ENCODE measurements at regions not wholly inside any gene's neighbourhood (a gene's known extent, or its start where the extent isn't known, plus 50 kb on each side); places are given as distances from the start of the nearest gene placed in this dataset.

DNA sequence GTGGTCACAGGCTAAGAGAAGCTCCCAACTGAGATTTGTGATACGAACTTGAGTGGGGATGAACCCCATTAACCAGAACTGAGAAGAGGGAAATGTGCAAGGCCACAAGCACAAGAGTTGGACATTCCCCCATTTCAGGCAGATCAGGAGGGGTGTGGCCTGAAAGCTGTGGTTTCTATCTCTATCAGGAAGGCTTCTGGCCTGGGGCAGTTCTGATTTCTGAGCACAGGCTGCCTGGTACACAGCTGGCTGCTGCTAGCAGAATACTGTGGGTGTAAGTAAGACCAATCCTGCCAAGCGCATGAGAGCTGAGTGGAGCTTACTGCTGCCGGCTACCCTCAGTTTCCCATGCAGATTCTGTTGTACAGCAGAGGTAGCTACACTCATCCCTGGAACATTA is 484.6 kb downstream of the SATB2 start:
- H3K27ac Mint-ChIP-seq = no peak overlapping the region
- DNase-seq (no peak), ATAC-seq (replicated peaks) (no peak)
- H3K9me3 Mint-ChIP-seq = peaks cover 9 to 26% of the 10 kb centered on the region in 2 donors
- H3K4me3 Mint-ChIP-seq = no peak overlapping the region
- H3K27me3 Mint-ChIP-seq = no peaks in the 10 kb centered on the region
- no peaks in the 10 kb centered on the region for H3K36me3 Mint-ChIP-seq (ENCODE audit: insufficient read depth)
- no peaks in the 10 kb centered on the region for H3K4me1 Mint-ChIP-seq (ENCODE audit: low read depth in 2 of 2)

DNA sequence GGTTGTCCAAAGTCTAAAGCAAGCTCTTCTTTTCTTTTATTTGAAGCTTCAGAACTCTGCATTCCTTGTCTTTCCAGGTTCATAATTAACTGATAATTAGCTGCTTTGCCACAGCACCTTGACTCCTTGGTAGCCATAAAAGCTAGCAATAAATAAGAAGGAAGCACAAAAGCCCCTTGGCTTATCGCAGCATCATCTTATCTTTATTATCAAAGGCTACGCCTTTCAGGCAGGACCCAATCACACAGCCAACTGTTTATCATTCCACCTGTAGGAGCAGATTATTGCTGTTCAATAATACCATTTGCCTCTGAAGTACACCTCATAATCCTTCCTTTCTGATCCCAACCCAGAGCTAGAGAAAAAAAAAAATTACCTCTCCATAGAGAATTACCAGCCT is 489.2 kb downstream of the SATB2 start:
- ATAC-seq (replicated peaks) = no peak

DNA sequence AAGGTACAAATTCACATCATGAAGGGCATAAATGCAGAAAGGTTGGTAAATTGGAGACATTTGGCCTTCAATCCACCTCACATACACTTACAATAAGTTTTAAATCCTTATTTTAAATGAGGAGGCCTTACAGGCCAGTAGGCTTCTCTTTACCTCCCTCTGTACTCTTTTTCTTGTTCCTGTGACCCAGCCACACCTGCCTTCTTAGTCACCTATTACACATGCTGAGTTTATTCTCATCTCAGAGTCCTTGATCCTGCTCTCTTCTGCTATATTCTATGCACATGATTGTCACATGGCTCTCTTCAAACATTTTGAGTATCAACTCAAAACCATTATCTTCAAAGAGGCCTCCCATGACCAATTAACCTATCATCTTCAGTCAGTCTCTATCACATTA is 491.5 kb downstream of the SATB2 start:
- Mint-ChIP-seq H3K9me3 (peaks cover 0 to 4% of the 10 kb centered on the region in 2 donors), H3K27me3 (no peaks in the 10 kb centered on the region), H3K27ac (no peak overlapping the region), H3K4me3 (no peak overlapping the region), H3K36me3 (ENCODE audit: insufficient read depth) (no peaks in the 10 kb centered on the region), H3K4me1 (ENCODE audit: low read depth in 2 of 2) (no peaks in the 10 kb centered on the region)
- no peak for ATAC-seq (replicated peaks)
- no peak for DNase-seq

More for the DNA sequence above, 489.2 kb downstream of the SATB2 start:
- no peak overlapping the region for H3K4me3 Mint-ChIP-seq
- no peaks in the 10 kb centered on the region for H3K4me1 Mint-ChIP-seq (ENCODE audit: low read depth in 2 of 2)
- no peak overlapping the region for H3K27ac Mint-ChIP-seq
- H3K27me3 Mint-ChIP-seq = no peaks in the 10 kb centered on the region
- H3K36me3 Mint-ChIP-seq (ENCODE audit: insufficient read depth) = no peaks in the 10 kb centered on the region
- no peak for DNase-seq
- peaks cover 7 to 9% of the 10 kb centered on the region in 2 donors for H3K9me3 Mint-ChIP-seq

DNA sequence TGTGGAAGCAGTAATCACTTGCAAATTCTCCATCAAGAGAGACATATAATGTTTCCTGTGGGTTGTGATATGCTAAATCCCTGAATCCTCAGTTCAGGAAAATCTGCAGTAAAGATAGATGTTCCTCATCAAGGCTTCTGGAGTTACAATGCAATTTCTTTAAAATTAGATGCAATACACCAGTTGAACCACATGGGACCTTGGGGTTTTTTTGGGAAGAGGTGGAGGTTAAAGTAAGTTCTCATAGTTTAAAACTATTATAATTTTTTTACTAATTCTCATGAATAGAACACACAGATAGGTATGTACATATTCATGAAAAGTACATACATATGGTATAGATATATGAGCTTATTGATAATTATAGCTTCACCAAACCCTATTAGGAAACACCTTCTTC is 496.2 kb downstream of the SATB2 start:
- ATAC-seq (replicated peaks) (no peak), DNase-seq (no peak)
- H3K4me1 Mint-ChIP-seq (ENCODE audit: low read depth in 2 of 2) = no peaks in the 10 kb centered on the region
- no peak overlapping the region for H3K4me3 Mint-ChIP-seq
- no peak overlapping the region for H3K27ac Mint-ChIP-seq
- no peaks in the 10 kb centered on the region for H3K27me3 Mint-ChIP-seq
- H3K9me3 Mint-ChIP-seq = peaks cover 0 to 5% of the 10 kb centered on the region in 2 donors
- H3K36me3 Mint-ChIP-seq (ENCODE audit: insufficient read depth) = no peaks in the 10 kb centered on the region

DNA sequence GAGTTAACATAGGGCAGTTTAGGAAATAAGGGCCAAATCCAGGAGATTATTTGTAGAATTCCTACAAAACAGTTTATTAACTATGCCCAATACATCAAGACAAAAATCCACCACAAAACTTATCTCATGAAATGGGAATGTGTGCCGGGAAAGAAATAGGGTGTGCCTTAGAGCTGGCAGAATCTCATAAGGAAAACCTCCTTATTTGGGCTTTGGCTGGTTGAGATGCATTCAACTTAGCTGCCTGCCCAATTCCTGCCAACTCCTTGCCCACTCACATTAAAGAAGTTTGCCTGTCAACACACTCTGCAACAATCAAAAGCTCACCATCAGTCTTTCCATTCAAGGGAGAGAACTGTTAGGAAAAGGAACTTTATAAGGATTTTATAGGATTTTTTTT is 500.6 kb downstream of the SATB2 start:
- ATAC-seq (replicated peaks) = no peak
- Mint-ChIP-seq H3K27ac (no peak overlapping the region), H3K27me3 (no peaks in the 10 kb centered on the region), H3K9me3 (peaks cover 0 to 4% of the 10 kb centered on the region in 2 donors), H3K4me3 (no peak overlapping the region), H3K36me3 (ENCODE audit: insufficient read depth) (no peaks in the 10 kb centered on the region), H3K4me1 (ENCODE audit: low read depth in 2 of 2) (no peaks in the 10 kb centered on the region)
- DNase-seq = no peak

DNA sequence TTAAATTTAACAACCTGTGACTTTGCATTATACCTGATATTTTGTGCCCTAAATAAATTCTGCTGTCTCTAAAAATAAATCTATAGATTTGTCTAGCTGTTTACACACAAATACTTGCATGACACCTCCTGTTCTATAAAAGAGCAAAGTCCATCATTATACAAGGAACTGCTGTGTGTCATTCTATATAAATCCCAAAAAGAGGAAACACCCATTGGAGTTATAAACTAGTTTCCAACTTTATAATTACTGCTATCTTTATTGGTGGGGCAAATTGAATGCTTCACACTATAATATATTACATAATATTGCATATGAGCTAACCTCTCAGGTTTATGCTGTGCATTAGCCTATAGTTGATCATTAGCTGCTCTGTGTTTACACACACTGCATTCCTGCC is 504.4 kb downstream of the SATB2 start:
- no peak overlapping the region for H3K27ac Mint-ChIP-seq
- no peak for DNase-seq
- no peaks in the 10 kb centered on the region for H3K4me1 Mint-ChIP-seq (ENCODE audit: low read depth in 2 of 2)
- H3K9me3 Mint-ChIP-seq = peaks cover 0 to 6% of the 10 kb centered on the region in 2 donors
- H3K27me3 Mint-ChIP-seq = no peaks in the 10 kb centered on the region
- no peak overlapping the region for H3K4me3 Mint-ChIP-seq
- no peak for ATAC-seq (replicated peaks)
- no peaks in the 10 kb centered on the region for H3K36me3 Mint-ChIP-seq (ENCODE audit: insufficient read depth)

DNA sequence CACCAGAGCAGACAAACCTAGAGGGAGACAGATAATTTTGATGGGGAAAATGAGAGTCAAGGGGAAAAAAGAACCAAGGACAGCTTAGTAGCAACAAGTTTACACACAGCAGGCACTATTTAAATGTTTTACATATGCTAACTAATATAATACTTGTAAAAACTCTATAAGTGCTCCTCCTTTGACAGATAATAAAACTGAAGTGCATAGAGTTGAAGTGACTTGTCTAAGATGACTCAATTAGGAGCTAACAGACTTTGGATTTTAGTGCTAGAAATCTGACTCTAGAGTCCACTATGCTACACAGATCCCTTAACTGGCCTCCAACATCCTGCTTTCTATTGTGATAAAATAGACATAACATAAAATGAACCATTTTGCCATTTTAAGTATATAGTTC is 506.9 kb downstream of the SATB2 start:
- ATAC-seq (replicated peaks) (no peak), DNase-seq (no peak)
- Mint-ChIP-seq H3K4me3 (no peak overlapping the region), H3K27me3 (no peaks in the 10 kb centered on the region), H3K36me3 (ENCODE audit: insufficient read depth) (no peaks in the 10 kb centered on the region), H3K9me3 (peaks cover 0 to 6% of the 10 kb centered on the region in 2 donors), H3K27ac (no peak overlapping the region), H3K4me1 (ENCODE audit: low read depth in 2 of 2) (no peaks in the 10 kb centered on the region)

DNA sequence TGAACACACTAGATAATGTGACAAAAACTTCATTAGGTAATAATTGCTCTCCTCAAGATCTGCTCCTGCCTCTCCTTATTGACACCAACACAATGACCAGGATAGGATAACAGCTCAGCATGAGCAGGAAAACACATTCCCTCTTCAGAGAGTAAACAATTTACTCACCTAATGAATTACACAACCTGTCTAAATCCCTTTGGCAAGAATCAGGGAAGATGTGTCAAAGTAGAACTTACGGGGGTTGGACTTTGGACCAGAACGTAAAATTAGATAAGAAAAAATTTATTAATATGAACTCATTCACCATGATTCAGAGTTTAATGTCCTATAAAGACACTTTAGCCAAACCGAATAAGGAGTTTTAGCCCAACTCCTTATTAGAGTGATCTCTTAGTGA is 512.2 kb downstream of the SATB2 start:
- peaks cover 0 to 5% of the 10 kb centered on the region in 2 donors for H3K9me3 Mint-ChIP-seq
- DNase-seq = no peak
- no peak overlapping the region for H3K27ac Mint-ChIP-seq
- no peaks in the 10 kb centered on the region for H3K4me1 Mint-ChIP-seq (ENCODE audit: low read depth in 2 of 2)
- ATAC-seq (replicated peaks) = no peak
- H3K27me3 Mint-ChIP-seq = no peaks in the 10 kb centered on the region
- no peak overlapping the region for H3K4me3 Mint-ChIP-seq
- no peaks in the 10 kb centered on the region for H3K36me3 Mint-ChIP-seq (ENCODE audit: insufficient read depth)

DNA sequence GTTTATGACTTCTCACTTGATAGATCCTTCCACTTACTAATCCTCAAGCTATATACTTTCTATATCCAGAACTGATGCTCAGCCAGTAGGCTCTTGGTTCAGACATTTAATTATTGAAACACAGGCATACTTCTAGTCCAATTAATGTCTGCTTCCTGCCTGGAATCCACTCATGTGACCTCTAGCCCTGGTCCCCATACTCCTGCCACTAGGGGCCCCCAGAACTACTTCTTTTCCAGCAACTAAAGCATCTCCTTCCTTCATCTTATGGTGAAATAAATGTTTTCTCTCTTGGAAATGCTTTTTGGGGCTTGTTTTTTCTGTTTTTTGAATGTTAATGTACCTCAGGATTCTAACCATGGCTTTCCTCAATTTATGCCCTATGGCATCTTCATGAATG is 527.6 kb downstream of the SATB2 start:
- H3K9me3 Mint-ChIP-seq = peaks cover 0 to 9% of the 10 kb centered on the region in 2 donors
- no peak overlapping the region for H3K27ac Mint-ChIP-seq
- no peaks in the 10 kb centered on the region for H3K27me3 Mint-ChIP-seq
- no peak overlapping the region for H3K4me3 Mint-ChIP-seq
- ATAC-seq (replicated peaks) = no peak
- H3K36me3 Mint-ChIP-seq (ENCODE audit: insufficient read depth) = no peaks in the 10 kb centered on the region
- DNase-seq = no peak
- no peaks in the 10 kb centered on the region for H3K4me1 Mint-ChIP-seq (ENCODE audit: low read depth in 2 of 2)

DNA sequence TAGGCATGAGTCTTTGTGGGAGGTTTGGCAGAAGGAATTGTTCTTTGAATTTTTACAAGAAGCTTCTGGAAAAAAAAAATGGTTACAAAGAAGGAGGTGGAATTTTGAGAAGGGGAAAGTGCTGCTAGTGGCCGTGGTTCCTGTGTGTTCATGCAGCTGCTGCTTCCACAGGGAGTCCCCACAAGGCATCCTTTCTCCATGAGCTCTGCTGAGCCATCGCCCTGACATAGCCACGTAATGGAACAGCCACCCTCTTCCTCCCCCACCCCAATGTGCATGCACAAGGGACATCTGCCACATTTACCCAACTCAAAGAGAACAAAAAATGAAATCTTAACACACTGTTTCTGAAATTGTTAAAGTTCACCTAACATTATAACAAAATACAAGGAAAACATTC is 529.7 kb downstream of the SATB2 start:
- Mint-ChIP-seq H3K27me3 (no peaks in the 10 kb centered on the region), H3K4me1 (ENCODE audit: low read depth in 2 of 2) (no peaks in the 10 kb centered on the region), H3K4me3 (no peak overlapping the region), H3K36me3 (ENCODE audit: insufficient read depth) (no peaks in the 10 kb centered on the region), H3K9me3 (peaks cover 0 to 9% of the 10 kb centered on the region in 2 donors), H3K27ac (no peak overlapping the region)
- no peak for DNase-seq
- ATAC-seq (replicated peaks) = no peak

DNA sequence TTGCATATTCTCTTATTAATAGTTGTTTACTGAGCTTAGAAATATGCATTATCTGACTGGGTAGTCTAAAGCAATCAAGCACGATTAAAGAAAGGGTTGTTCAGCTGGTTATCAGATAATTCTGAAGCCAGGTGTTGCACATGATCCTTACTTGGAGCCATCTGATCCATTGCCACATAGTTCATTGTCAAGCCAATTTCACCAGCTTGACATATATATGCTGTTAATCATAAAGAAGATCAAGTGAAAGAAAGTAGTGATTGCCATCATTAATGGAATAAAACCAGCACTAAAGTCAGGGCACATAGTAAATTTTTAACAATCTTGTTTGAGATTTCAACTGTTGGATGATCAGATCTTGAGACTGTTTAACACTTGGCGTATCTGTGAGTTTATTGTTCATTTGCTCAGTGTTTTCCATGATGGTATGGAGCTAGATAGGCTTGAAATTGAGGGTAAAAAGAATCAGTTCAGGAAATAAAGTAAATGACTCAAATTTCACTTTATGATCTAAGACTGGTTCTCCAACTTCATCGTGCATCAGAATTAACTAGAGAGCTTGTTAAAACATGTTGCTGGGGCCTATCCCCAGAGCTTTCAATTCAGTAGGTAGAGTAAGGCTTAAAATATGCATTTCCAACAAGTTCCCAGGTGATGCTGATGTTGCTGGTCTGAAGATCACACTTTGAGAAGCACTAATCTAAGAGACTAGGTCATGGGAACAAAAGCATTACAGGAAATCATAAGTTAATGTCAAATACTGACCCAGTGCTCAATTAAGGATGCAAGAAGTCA is 539.6 kb downstream of the SATB2 start:
- Mint-ChIP-seq H3K4me1 (ENCODE audit: low read depth in 2 of 2) (no peaks in the 10 kb centered on the region), H3K27ac (no peak overlapping the region), H3K36me3 (ENCODE audit: insufficient read depth) (no peaks in the 10 kb centered on the region), H3K27me3 (no peaks in the 10 kb centered on the region), H3K9me3 (peaks cover 2 to 6% of the 10 kb centered on the region in 2 donors), H3K4me3 (no peak overlapping the region)
- no peak for ATAC-seq (replicated peaks)
- DNase-seq = no peak

DNA sequence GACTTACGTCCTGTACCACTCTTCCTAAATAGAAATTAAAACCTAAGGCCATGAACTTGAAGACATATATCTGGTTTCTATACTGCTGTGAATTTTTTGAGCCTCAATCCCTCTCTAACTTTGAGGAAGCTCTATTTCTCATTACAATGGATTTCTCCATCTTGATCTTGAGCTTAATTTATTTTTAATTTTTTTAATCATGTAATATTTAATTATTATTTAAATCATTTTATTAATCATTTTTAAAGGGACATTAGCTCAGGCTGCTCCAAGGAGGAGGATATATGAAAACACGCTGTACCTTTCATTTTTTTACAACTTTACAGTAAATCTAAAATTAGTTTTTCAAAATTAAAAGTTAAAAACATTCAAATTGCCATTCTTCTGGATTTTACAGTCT is 540.5 kb downstream of the SATB2 start:
- ATAC-seq (replicated peaks) (no peak), DNase-seq (no peak)
- peaks cover 0 to 2% of the 10 kb centered on the region in 2 donors for H3K9me3 Mint-ChIP-seq
- no peaks in the 10 kb centered on the region for H3K36me3 Mint-ChIP-seq (ENCODE audit: insufficient read depth)
- H3K4me3 Mint-ChIP-seq = no peak overlapping the region
- no peaks in the 10 kb centered on the region for H3K4me1 Mint-ChIP-seq (ENCODE audit: low read depth in 2 of 2)
- no peaks in the 10 kb centered on the region for H3K27me3 Mint-ChIP-seq
- no peak overlapping the region for H3K27ac Mint-ChIP-seq

DNA sequence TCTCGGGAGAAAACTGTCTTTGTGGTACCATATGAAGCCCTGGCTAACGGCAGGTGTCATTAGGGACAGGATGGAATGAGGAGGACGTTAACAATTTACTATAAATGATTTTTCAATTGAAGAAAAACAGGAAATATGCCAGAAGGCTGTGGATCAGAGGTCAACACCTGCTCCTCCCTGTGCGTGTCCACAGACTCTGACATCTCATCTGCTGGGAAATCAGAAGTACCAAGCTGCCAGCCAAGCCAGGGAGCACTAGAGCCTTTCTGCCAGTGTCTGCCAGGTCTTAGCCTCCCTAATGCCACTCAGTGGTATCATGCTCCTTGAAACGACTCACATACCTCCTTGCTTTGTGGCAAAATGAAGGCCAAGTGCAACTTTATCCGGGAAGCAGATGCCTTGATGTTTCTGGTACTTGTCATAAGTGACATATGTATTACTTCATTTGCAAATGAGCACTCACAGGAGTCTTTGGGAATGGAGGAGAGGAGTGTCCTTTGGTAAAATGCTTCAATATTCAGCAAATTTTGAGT is 541.1 kb downstream of the SATB2 start:
- Mint-ChIP-seq H3K27ac (no peak overlapping the region), H3K4me1 (ENCODE audit: low read depth in 2 of 2) (no peaks in the 10 kb centered on the region), H3K36me3 (ENCODE audit: insufficient read depth) (no peaks in the 10 kb centered on the region), H3K9me3 (peaks cover 0 to 2% of the 10 kb centered on the region in 2 donors), H3K4me3 (no peak overlapping the region), H3K27me3 (no peaks in the 10 kb centered on the region)
- no peak for DNase-seq
- no peak for ATAC-seq (replicated peaks)

DNA sequence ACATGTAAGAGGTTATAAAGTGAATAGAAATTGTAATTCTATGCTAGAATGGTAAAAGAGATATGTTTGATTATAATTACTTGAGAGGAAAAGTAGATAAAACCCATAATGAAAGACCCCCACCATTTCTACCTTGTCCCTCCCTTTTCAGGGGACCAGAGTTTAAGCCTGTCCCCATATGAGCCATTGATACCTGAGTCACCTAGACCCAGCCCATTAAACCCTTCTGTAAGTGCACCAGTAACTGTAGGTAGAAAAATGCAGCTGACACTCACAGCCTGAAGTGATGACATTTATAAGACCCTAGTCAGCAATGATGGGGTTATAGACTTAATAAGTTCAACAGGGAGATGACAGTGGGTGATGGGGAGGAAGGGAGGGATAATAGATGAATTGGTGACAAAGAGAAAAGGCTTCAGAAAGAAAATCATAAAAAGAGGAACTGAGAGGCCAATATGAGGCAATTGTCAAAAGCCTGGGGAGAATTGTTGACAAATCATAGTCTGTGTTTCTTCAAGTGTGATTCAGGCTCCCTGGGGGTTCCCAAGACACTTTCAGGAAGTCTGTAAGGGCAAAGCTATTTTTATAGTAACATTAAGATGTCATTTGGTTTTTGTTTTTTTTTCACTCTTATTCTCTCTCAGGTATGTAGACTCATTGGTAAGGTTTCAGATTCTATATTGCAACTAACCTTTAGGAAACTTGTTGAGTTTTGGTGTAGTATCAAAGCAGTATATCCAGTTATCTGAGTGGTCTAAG is 544.2 kb downstream of the SATB2 start:
- no peak overlapping the region for H3K27ac Mint-ChIP-seq
- no peaks in the 10 kb centered on the region for H3K4me1 Mint-ChIP-seq (ENCODE audit: low read depth in 2 of 2)
- DNase-seq = no peak
- no peak overlapping the region for H3K4me3 Mint-ChIP-seq
- ATAC-seq (replicated peaks) = no peak
- peaks cover 0 to 2% of the 10 kb centered on the region in 2 donors for H3K9me3 Mint-ChIP-seq
- H3K36me3 Mint-ChIP-seq (ENCODE audit: insufficient read depth) = no peaks in the 10 kb centered on the region
- no peaks in the 10 kb centered on the region for H3K27me3 Mint-ChIP-seq
